HG02943 (cell line): ENCODE measurements at regions not wholly inside any gene's neighbourhood (a gene's known extent, or its start where the extent isn't known, plus 50 kb on each side); places are given as distances from the start of the nearest gene placed in this dataset.
"Not testable (repeated sequence)": the region's sequence is repeated elsewhere in the genome, so short reads cannot be mapped to it uniquely, and the experiment has no call there.

Source experiments
- ATAC-seq: cut with Tn5 transposase; IDR thresholded peaks from one replicate; pipeline ENCODE4 v1.9.1; 2021; ENCODE audit warnings: mild to moderate bottlenecking, low read depth, moderate library complexity; ENCODE audit not compliant: unreplicated experiment

GRCh38 chr11:39462506-39462905 lies 1996.9 kb downstream of the LRRC4C start:
- ATAC-seq = no peak

- no peak for ATAC-seq
Observed at GRCh38 chr11:39461066-39461465, 1998.4 kb downstream of the LRRC4C start.

GRCh38 chr11:39459606-39460005 lies 1999.8 kb downstream of the LRRC4C start:
- ATAC-seq = no peak

GRCh38 chr11:39458481-39458880 lies 2001.0 kb downstream of the LRRC4C start:
- no peak for ATAC-seq

DNA sequence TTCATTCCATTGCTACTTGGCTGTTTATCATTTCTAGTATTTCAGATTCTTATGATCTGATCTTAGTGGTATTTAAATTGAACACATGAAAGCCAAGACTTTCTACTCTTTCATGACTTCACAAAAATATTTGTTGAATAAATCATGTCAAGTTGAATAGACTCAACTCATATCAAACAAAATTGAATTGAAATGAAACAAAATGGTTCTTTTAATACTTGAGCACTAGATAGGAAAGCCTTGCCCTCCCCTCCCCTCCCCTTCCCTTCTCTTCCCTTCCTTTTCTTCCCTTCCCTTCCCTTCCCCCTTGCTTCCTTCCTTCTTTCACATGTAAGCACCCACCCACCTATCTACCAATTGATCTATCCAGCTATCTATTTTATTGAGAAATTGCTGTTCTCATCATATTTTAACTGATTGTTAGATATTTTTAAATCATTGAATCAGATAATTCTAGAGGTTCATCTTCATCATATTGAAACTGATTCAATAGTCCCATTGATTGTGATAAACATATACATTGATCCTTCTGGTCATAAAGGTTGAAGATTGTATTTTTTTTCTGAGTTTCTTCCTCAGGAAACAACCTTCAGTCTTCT lies 2015.9 kb downstream of the LRRC4C start:
- ATAC-seq = no peak

DNA sequence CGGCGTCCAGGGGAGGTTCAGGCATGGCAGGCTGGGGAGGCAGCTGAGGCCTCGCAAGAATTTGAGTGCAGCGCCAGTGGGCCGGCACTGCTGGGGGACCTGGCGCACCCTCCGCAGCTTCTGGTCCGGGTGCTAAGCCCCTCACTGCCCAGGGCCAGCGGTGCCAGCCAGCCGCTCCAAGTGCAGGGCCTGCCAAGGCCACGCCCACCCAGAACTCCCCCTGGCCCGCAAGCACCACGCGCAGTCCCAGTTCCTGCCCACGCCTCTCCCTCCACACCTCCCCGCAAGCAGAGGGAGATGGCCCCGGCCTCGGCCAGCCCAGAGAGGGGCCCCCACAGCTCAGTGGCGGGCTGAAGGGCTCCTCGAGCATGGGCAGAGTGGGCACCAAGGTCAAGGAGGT lies 2017.3 kb downstream of the LRRC4C start:
- ATAC-seq = no peak

DNA sequence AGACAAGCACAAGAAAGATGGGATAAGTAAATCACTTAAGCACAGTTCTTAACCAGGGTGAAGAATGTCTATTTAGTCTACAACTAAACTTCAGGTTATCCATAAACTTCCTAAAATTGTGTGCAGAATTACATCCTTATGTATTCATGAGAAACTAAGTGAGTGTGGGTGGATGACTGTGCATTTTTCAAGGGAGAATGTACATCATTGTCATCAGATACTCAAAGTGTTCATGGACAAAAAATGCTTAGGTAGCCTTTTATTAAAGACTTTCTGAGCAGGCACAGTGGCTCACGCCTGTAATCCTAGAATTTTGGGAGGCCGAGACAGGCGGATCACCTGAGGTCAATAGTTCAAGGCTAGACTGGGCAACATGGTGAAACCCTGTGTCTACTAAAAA lies 2023.8 kb downstream of the LRRC4C start:
- ATAC-seq = no peak

DNA sequence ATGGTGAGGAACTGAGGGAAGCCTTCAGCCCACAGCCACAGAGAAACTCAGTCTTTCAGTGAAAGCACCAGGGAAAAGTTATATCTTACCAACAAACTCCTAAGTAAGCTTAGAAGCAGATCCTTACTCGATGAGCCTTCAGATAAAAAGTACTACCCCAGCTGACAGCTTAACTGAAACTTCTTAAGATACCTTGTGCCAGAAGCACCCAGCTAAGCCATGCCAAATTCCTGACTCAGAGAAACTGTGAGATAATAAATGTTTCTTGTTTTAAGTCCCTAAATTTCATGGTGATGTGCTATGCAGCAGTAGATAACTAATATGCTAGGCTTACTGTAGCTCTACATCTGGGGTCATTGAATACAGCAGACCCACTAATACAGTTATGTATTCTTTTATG lies 2025.0 kb downstream of the LRRC4C start:
- ATAC-seq = no peak

- ATAC-seq = no peak
Observed at GRCh38 chr11:39432929-39433328, 2026.5 kb downstream of the LRRC4C start.

DNA sequence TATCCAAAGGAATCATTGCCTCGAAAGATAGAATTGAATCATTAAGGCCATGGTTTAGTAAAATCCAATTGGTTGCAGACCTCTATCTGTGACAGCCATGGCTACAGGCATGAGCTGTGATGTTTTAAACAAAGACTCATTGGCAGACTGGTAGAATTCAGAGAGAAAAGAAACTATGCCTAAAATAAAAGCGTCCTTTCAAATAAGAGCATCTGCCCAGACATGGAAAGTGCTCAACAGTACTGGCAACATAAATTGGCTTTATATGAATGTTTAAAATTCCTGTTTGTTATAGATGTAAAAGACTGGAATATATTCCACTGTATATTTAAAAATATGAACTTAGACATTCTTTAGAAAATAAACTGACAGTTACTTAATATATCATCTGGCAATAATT lies 2034.2 kb downstream of the LRRC4C start:
- ATAC-seq = no peak

- ATAC-seq = no peak
Observed at GRCh38 chr11:39412117-39412516, 2047.3 kb downstream of the LRRC4C start.

DNA sequence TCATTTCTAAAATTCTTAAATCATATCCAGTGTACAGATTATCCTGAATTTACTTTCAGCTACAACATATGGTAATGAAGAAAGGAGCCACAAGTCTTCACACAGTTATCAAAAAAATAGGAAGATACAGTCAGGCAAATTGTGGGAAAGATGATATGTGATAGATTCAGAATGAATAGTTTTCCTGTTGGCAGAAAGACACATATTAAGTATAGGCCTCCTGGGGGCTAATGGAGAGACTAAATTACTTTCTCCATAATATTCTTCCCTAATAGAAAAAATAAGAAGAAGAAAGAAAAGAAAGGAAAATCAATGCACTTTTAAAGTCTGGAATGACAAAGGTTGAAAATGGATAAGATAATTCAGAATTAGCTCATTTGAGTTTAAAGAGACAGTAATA lies 2073.5 kb downstream of the LRRC4C start:
- no peak for ATAC-seq

- ATAC-seq = no peak
Observed at GRCh38 chr11:39374963-39375698, 2084.3 kb downstream of the LRRC4C start.

GRCh38 chr11:39367534-39367933 lies 2091.9 kb downstream of the LRRC4C start:
- no peak for ATAC-seq

GRCh38 chr11:39365809-39366436 lies 2093.5 kb downstream of the LRRC4C start:
- ATAC-seq = no peak

GRCh38 chr11:39363571-39363970 lies 2095.9 kb downstream of the LRRC4C start:
- no peak for ATAC-seq

DNA sequence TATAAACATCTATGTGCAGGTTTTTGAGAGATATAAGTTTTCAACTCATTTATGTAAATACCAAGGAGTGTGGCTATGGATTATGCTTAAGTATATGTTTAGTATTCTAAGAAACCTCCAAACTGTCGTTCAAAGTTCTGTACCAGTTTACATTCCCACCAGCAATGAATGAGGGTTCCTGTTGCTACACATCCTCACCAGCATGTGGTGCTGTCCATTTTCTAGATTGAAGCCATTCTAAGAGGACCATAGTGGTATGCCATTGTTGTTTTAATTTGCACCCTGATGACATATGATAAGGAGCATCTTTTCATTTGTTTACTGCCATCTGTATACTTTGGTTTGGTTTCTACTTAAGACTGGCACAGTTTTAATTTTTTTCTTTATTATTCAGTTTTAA lies 2097.9 kb downstream of the LRRC4C start:
- ATAC-seq = no peak

DNA sequence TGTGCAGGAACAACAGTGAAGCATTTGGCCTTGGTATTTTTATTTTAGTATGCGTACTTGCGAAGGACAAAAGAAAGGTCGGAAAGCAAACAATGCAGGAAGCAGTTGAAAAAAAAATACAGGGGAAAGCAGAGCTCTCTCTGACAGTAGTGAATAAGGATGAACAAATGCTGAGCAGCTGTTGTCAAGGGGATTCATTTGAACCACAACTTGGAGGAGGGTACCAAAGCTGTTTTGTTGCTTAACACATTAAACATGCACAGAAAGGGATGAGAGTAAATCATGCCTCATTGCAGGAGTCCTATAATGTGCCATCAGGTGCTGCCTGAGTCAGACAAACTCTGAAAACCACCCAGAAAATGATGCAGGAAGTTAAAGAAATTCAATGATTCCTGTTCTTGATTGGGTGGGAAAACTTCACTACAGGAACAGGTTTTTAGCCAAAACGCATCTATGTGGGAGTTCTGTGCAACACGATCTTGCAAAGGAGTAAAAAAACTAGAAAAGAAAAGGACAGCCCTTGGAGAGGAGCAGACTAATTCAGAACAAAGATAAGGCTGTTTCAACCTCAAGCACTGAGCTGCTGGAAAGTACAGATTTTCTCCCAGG lies 2113.5 kb downstream of the LRRC4C start:
- no peak for ATAC-seq

DNA sequence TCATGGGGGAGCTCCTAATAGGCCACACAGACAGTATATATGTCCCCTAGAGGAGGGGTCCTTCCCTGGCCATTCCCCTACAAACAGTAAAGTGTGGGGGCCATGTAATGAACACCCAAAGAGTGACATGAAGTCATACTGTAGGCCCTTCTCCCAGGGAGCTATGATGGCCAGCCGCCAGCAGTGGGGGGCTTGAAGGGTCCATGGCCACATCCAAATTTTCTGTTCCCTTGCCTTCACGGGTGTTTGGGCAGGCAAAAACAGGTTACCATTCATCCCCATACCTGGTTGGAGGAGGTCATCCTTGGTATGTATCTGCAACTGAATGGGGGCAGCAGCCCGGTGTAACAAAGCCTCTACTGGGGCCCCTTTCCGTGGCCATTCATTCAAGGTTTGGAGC lies 2118.0 kb downstream of the LRRC4C start:
- ATAC-seq = no peak

GRCh38 chr11:39333006-39333405 lies 2126.4 kb downstream of the LRRC4C start:
- ATAC-seq = not testable (repeated sequence)

DNA sequence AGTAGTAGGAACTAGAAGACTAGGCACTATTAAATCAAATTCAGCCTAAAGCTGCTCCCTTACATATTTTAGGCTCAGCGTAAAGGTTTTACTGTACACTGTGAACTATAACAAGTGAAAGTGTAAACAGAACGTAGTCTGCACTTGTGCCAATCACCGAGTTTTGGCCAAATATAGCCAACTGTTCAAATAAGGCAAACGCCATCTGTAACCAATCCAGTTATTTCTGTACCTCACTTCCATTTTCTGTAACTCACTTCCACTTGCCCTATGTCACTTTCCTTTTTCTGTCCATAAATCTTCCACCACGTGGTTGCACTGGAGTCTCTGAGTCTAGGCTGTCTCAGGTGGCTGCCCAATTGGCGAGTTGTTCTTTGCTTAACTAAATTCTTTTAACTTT lies 2132.2 kb downstream of the LRRC4C start:
- ATAC-seq = no peak
